ENCODE measurements at regions not wholly inside any gene's neighbourhood (a gene's known extent, or its start where the extent isn't known, plus 50 kb on each side); places are given as distances from the start of the nearest gene placed in this dataset.
"Not testable (repeated sequence)": the region's sequence is repeated elsewhere in the genome, so short reads cannot be mapped to it uniquely, and the experiment has no call there.

DNA sequence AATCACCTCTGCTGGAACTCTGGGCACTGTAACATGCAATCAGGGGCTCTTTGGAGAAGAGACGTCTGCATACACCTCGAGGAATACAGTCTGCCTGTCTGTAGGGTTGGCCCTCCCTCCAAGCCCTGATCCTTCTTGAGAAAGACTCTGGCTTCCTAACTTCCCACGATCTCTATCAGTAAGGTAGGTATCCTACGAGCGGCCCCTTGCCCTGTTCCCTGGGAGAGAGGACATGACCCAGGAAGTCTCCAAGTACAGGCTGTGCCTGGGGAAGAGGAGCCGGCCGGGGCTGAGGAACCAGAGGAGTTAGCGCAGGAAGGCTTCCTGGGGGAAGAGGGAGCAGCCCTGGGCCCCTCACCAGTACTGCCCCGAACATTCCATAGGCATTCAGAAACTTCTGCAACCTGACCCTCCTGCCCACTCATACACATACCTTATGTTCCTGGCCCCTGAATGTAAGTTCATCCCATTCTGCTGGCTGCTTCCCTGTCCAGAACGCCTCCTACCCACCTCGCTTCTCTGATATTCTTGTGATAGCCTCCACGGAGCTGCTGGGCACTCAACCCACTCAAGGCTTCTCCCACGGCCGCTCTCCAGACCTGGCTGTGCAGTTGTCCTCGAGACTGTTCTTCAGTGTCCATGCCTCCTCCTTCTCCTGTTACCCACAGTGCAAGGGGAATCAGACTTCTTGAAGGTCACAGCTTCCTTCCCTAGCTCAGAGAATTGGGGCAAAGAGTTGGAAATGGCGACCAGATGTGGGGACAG, 116.1 kb downstream of the CYP26B1 start:
- Histone ChIP-seq H3K27ac (ENCODE audit: low read depth, low read length) (no peak overlapping the region), H3K79me2 (ENCODE audit: control insufficient read depth, insufficient read depth, low read length, unreplicated experiment) (no peaks in the 10 kb centered on the region), H3K4me3 (ENCODE audit: low read depth, low read length) (no peak overlapping the region), H3K27me3 (ENCODE audit: insufficient read depth, low read length) (peaks cover 5% of the 10 kb centered on the region; the same call in 1 of the 2 replicates), H3K4me1 (ENCODE audit: control insufficient read depth, insufficient read depth, low read length, unreplicated experiment) (peaks cover 8% of the 10 kb centered on the region), H3K36me3 (ENCODE audit: insufficient read depth, low read length) (no peaks in the 10 kb centered on the region), H2AFZ (ENCODE audit: low read length, unreplicated experiment) (no peak overlapping the region)

DNA sequence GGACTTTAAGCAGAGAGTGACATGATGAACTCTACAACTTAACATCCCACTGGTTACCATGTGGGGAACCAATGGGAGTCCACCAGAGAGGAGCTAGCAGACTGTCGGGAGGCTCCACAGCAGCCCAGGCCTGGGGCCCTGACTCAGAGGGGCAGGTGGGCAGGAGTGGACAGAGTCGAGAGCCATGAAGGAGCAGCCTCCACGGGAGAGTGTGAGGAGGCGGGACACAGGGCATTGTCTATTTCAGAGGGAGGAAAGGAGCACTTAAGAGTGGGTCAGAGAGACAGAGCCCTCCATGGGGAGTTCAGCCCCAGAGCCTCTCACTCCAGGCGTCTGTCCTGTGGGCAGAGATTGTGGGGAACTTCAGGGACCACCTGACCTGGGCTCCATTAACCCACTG, 118.7 kb downstream of the CYP26B1 start:
- no peak overlapping the region for H2AFZ ChIP-seq (ENCODE audit: low read length, unreplicated experiment)
- no peaks in the 10 kb centered on the region for H3K4me1 ChIP-seq (ENCODE audit: control insufficient read depth, insufficient read depth, low read length, unreplicated experiment)
- no peaks in the 10 kb centered on the region for H3K79me2 ChIP-seq (ENCODE audit: control insufficient read depth, insufficient read depth, low read length, unreplicated experiment)
- H3K36me3 ChIP-seq (ENCODE audit: insufficient read depth, low read length), result no peaks in the 10 kb centered on the region
- H3K27me3 ChIP-seq (ENCODE audit: insufficient read depth, low read length), result peaks cover 5% of the 10 kb centered on the region; the same call in 1 of the 2 replicates
- H3K27ac ChIP-seq (ENCODE audit: low read depth, low read length), result no peak overlapping the region
- H3K4me3 ChIP-seq (ENCODE audit: low read depth, low read length), result no peak overlapping the region

DNA sequence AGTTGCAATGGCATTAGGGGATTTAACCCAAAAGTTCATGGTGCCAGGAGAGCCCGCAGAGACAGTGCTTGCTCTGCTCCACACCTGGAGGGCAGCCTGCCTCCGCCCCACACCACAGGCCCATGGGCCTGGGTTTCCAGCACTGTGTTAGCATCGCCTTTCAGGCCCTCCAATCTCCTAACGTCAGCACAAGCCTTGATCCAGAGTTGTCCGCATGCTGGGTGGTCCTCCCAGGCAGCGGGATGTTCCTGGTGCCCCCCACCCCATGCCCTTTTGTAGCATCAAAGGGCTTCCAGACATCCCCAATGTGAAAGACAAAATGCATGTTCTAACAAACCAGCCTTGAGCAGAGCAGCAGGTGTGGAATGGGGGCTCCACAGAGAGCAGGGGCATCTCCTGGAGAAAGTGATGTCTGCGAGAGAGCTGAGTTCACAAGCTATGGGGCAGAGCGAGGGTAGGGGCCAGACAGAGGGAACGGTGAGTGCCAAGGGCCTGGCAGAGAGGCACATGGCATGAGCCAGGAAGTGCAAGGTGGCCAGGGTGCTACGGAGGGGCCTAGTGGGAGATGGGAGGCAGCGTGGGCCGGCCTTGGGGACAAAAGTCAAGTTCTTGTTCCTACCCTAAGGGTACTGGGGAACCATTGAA, 119.2 kb downstream of the CYP26B1 start:
- no peaks in the 10 kb centered on the region for H3K4me1 ChIP-seq (ENCODE audit: control insufficient read depth, insufficient read depth, low read length, unreplicated experiment)
- H3K4me3 ChIP-seq (ENCODE audit: low read depth, low read length), result no peak overlapping the region
- H3K27me3 ChIP-seq (ENCODE audit: insufficient read depth, low read length), result peaks cover 5% of the 10 kb centered on the region; the same call in 1 of the 2 replicates

DNA sequence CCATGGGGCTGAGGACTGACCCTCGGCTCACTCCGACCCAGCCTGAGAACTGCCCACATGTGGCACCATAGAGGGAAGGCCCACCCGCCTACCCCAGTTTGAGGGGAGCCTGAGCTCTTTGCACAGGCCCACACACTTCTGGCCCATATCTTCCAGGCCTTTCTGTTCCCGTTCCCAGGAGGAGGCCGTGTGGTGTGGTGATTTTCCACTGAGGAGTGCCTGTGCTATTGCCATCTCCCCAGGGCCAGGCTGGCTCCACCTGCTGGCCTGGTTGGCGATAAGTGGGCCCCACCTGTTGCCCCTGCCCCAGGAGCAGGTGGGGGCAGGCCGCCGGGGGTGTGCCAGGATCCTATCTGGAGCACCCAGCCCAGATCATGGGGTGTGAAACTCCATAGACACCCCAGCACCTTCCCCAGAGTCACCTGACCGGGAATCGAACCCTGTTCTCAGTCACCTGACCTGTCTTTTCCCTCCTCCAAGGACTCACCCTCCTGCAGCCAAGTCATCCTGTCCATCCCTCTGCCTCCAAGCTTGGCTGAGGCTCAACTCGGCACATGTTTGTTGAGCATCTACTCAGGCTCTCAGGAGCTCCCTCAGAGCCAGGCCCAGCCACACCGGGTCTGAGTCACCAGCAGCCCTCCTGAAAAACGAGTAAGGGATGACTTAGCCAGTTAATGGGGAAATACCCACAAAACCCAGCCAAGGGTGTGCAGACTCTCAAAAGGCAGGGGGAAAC, 120.1 kb downstream of the CYP26B1 start:
- no peak overlapping the region for H3K4me3 ChIP-seq (ENCODE audit: low read depth, low read length)
- H2AFZ ChIP-seq (ENCODE audit: low read length, unreplicated experiment), result no peak overlapping the region
- H3K4me1 ChIP-seq (ENCODE audit: control insufficient read depth, insufficient read depth, low read length, unreplicated experiment), result no peaks in the 10 kb centered on the region
- no peaks in the 10 kb centered on the region for H3K36me3 ChIP-seq (ENCODE audit: insufficient read depth, low read length)
- no peaks in the 10 kb centered on the region for H3K79me2 ChIP-seq (ENCODE audit: control insufficient read depth, insufficient read depth, low read length, unreplicated experiment)
- peaks cover 5% of the 10 kb centered on the region; the same call in 1 of the 2 replicates for H3K27me3 ChIP-seq (ENCODE audit: insufficient read depth, low read length)
- no peak overlapping the region for H3K27ac ChIP-seq (ENCODE audit: low read depth, low read length)

More for the DNA sequence above, 119.2 kb downstream of the CYP26B1 start:
- no peaks in the 10 kb centered on the region for H3K79me2 ChIP-seq (ENCODE audit: control insufficient read depth, insufficient read depth, low read length, unreplicated experiment)
- H3K27ac ChIP-seq (ENCODE audit: low read depth, low read length), result no peak overlapping the region
- no peak overlapping the region for H2AFZ ChIP-seq (ENCODE audit: low read length, unreplicated experiment)
- H3K36me3 ChIP-seq (ENCODE audit: insufficient read depth, low read length), result no peaks in the 10 kb centered on the region

DNA sequence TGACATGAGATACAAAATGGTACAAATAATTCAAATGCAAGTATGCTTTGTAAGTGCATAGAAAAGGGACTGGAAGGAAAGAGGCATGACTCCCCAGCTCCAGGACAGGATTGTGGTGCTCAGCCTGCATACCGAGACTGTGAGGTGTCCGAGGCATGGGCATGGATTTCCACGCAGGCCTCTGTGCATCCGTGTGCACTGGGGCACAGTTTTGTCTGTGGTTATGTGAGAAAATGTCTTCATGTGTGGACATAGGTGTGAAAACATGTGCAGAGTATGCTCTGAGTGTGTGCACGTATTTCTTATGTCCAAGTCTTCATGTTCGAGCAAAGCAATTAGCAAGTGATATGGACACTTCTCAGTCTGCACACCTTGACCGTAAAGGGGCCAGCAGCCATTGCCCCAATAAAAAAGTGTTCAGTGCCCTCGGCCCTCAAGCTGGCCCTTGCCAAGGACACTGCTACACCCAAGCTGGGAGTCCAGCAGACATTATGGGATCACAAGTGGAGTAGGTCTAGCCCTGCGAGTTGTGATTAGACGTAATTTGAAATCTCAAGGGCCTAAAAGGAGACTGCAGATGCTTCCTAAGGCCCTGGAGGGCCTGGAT, 120.7 kb downstream of the CYP26B1 start:
- H3K27me3 ChIP-seq (ENCODE audit: insufficient read depth, low read length), result no peaks in the 10 kb centered on the region
- H2AFZ ChIP-seq (ENCODE audit: low read length, unreplicated experiment), result no peak overlapping the region
- H3K79me2 ChIP-seq (ENCODE audit: control insufficient read depth, insufficient read depth, low read length, unreplicated experiment), result no peaks in the 10 kb centered on the region
- no peak overlapping the region for H3K27ac ChIP-seq (ENCODE audit: low read depth, low read length)
- no peaks in the 10 kb centered on the region for H3K4me1 ChIP-seq (ENCODE audit: control insufficient read depth, insufficient read depth, low read length, unreplicated experiment)
- no peaks in the 10 kb centered on the region for H3K36me3 ChIP-seq (ENCODE audit: insufficient read depth, low read length)
- no peak overlapping the region for H3K4me3 ChIP-seq (ENCODE audit: low read depth, low read length)

DNA sequence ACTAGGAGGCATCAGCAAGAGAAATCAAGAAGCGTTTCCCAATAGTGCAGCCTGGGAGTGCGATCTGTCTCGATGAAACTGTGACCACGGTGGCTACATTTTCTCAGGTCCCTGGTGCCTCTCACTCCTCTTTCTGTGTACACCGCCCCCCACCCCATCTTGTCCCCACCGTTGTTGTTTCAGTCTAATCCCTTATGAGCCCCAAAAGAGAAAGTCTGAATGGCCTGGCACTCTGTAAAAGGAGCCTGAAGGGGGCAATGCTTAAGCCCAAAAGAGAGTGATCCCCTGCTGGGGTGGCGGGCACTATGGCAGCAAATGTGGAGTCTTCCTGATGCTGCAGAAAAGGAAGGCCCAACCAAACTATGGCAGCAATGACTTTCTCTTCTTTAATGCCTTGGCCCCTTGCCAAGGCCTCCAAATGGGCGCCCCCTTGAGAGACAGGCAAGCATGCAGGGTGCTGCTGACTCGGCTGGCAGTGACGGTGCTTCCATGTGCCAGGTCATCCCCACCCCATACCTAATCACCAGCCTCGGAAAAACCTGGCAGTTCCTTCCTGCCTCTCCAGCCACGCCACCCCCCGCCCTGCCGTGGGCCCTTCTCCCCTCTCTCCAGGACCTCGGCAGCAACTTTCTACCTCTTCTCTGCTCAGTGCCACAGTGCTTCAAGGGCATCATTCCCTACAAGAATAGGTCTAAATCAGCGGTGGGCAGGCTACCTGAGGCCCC, 123.0 kb downstream of the CYP26B1 start:
- no peaks in the 10 kb centered on the region for H3K36me3 ChIP-seq (ENCODE audit: insufficient read depth, low read length)
- H2AFZ ChIP-seq (ENCODE audit: low read length, unreplicated experiment), result no peak overlapping the region
- H3K4me3 ChIP-seq (ENCODE audit: low read depth, low read length), result no peak overlapping the region
- no peaks in the 10 kb centered on the region for H3K27me3 ChIP-seq (ENCODE audit: insufficient read depth, low read length)
- no peaks in the 10 kb centered on the region for H3K4me1 ChIP-seq (ENCODE audit: control insufficient read depth, insufficient read depth, low read length, unreplicated experiment)
- no peaks in the 10 kb centered on the region for H3K79me2 ChIP-seq (ENCODE audit: control insufficient read depth, insufficient read depth, low read length, unreplicated experiment)
- no peak overlapping the region for H3K27ac ChIP-seq (ENCODE audit: low read depth, low read length)

DNA sequence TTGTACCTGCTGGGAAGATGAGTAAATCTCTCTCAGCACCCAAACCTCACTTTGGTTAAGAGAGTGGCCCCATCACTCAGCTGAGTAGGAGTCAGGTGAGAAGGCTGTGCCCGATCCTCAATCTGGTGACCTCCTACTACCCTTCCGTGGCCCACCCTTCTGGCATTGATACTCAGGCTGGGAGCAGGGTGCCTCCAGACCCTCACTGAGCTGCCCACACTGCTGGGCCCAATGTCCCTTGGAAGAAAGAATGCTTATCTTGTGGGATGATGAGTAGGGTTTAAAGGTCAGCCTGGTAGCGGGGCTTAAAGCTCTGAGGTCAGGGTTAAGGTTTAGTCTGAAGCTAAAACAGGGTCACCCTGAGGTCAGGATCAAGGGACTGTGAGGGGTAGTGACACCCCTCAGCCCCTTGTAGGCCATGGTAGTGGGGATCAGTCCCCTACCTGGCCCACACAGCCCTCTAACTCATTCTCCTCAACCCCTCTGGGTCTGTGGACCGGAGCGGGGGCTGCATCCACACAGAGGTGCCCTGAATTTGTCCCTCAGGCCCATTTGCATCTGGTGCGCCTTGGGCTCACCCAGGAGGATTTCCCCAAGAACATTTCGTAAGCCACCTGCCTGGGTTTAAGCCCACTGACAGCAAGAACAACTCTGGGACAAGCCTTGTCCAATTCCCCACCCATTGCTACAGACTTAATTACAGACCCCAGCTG, 123.8 kb downstream of the CYP26B1 start:
- Histone ChIP-seq H3K36me3 (ENCODE audit: insufficient read depth, low read length) (no peaks in the 10 kb centered on the region), H3K27me3 (ENCODE audit: insufficient read depth, low read length) (no peaks in the 10 kb centered on the region), H3K79me2 (ENCODE audit: control insufficient read depth, insufficient read depth, low read length, unreplicated experiment) (no peaks in the 10 kb centered on the region), H3K4me3 (ENCODE audit: low read depth, low read length) (no peak overlapping the region), H3K4me1 (ENCODE audit: control insufficient read depth, insufficient read depth, low read length, unreplicated experiment) (no peaks in the 10 kb centered on the region), H2AFZ (ENCODE audit: low read length, unreplicated experiment) (no peak overlapping the region), H3K27ac (ENCODE audit: low read depth, low read length) (no peak overlapping the region)

DNA sequence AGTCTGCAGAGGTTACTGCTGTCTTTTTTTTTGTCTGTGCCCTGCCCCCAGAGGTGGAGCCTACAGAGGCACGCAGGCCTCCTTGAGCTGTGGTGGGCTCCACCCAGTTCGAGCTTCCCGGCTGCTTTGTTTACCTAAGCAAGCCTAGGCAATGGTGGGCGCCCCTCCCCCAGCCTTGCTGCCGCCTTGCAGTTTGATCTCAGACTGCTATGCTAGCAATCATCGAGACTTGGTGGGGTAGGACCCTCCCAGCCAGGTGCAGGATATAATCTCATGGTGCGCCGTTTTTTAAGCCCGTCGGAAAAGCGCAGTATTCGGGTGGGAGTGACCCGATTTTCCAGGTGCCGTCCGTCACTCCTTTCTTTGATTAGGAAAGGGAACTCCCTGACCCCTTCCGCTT, 126.3 kb downstream of the CYP26B1 start:
- H3K4me3 ChIP-seq (ENCODE audit: low read depth, low read length); H3K36me3 ChIP-seq (ENCODE audit: insufficient read depth, low read length); H3K27me3 ChIP-seq (ENCODE audit: insufficient read depth, low read length); H3K79me2 ChIP-seq (ENCODE audit: control insufficient read depth, insufficient read depth, low read length, unreplicated experiment); H3K4me1 ChIP-seq (ENCODE audit: control insufficient read depth, insufficient read depth, low read length, unreplicated experiment); H3K27ac ChIP-seq (ENCODE audit: low read depth, low read length); H2AFZ ChIP-seq (ENCODE audit: low read length, unreplicated experiment): not testable (repeated sequence)

DNA sequence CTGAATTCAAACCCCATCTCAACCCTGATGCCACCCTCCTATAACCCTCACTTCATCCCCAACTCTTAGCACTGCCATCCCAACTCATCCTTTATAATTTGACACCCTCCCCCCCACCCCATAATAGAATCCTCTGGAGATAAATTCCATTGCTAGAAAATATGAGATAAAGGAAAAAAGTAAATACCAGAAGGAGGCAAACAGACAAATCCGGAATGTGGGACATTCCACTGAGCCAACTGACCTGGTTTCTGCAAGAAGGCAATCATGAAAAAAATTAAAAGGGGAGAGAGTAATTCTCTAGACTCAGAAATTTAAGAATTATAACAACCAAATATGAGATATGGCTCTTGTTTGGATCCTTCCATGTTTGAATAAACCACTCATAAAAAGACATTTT, 132.4 kb downstream of the CYP26B1 start:
- no peak overlapping the region for H2AFZ ChIP-seq (ENCODE audit: low read length, unreplicated experiment)
- H3K79me2 ChIP-seq (ENCODE audit: control insufficient read depth, insufficient read depth, low read length, unreplicated experiment), result no peaks in the 10 kb centered on the region
- no peak overlapping the region for H3K4me3 ChIP-seq (ENCODE audit: low read depth, low read length)
- peaks cover 15% of the 10 kb centered on the region for H3K27me3 ChIP-seq (ENCODE audit: insufficient read depth, low read length)
- no peaks in the 10 kb centered on the region for H3K4me1 ChIP-seq (ENCODE audit: control insufficient read depth, insufficient read depth, low read length, unreplicated experiment)
- H3K27ac ChIP-seq (ENCODE audit: low read depth, low read length), result no peak overlapping the region
- no peaks in the 10 kb centered on the region for H3K36me3 ChIP-seq (ENCODE audit: insufficient read depth, low read length)
